K562 (cell line): ENCODE measurements at regions not wholly inside any gene's neighbourhood (a gene's known extent, or its start where the extent isn't known, plus 50 kb on each side); places are given as distances from the start of the nearest gene placed in this dataset.

ENCODE experiments used
- ATAC-seq: fragments of 200-7000 bp; cut with Tn5 transposase; 3 replicates; pipeline ENCODE4 v1.9.1; 2020; ENCODE audit warnings: moderate library complexity
- BruUV-seq: library from RNA; stranded (reverse); fragments of 400-500 nt; replicated peaks from 2 replicates; lab custom pipeline; 2021; lab: Mats Ljungman, UMichigan
- CTCF ChIA-PET: fragments of 300-600 bp; formaldehyde crosslinking; extraction: SDS; loops from one replicate; lab custom pipeline; 2021; ENCODE audit warnings: low intra/inter-chr PET ratio; lab: Yijun Ruan, JAX
- POLR2A ChIA-PET: fragments of 300-600, 350-650 bp; sonication (Branson Sonifier 250); formaldehyde crosslinking; extraction: SDS; loops from one replicate; lab custom pipeline; 2021; ENCODE audit warnings: antibody characterized with exemption, inconsistent platforms; lab: Yijun Ruan, JAX
- DNase-seq, 4 experiments: peaks; one replicate each; pipeline versions ENCODE4 v3.0.0 to v3.0.0-alpha.2; 2011 to 2018; ENCODE audit warnings: low spot score in 3 of 4, mixed read lengths in 3 of 4; ENCODE audit errors: extremely low read depth in 1 of 4
- FAIRE-seq: peaks from 2 replicates; lab custom pipeline; 2011; peaks lifted over from hg19 to GRCh38; lab: Jason Lieb, UNC
- H2AFZ ChIP-seq: 2 replicates; pipeline ENCODE4 v1.6.0; 2011; ENCODE audit warnings: low read depth, low read length, control low read depth, inconsistent platforms
- H3K27ac ChIP-seq: fragments of 200-600 bp; 3 replicates; pipeline ENCODE4 v1.8.0; 2011; ENCODE audit warnings: low read depth, mild to moderate bottlenecking, control low read depth, inconsistent platforms, low read length, moderate library complexity, mixed read lengths; ENCODE audit errors: extremely low read depth
- H3K27me3 ChIP-seq, 2 experiments: fragments of 300-600 bp in 1 of 2; 2 replicates in 1 of 2; 3 replicates in 1 of 2; pipeline versions ENCODE4 v1.6.0 to v1.8.0; 2011; ENCODE audit warnings: inconsistent platforms in 2 of 2, low read length in 2 of 2, mild to moderate bottlenecking in 1 of 2, mixed read lengths in 1 of 2, moderate library complexity in 1 of 2; ENCODE audit not compliant: control insufficient read depth in 2 of 2, insufficient read depth in 2 of 2
- H3K36me3 ChIP-seq: fragments of 300-600 bp; 3 replicates; pipeline ENCODE4 v1.8.0; 2011; ENCODE audit warnings: mild to moderate bottlenecking, low read length, inconsistent platforms; ENCODE audit not compliant: control insufficient read depth, insufficient read depth
- H3K4me1 ChIP-seq, 2 experiments: fragments of 200-600 bp in 1 of 2; replicated peaks in 1 of 2; 2 replicates in 1 of 2; 3 replicates in 1 of 2; pipeline versions ENCODE4 v1.5.1 to v1.8.0; 2011; ENCODE audit warnings: inconsistent platforms in 2 of 2, low read length in 2 of 2, mild to moderate bottlenecking in 1 of 2, mixed read lengths in 1 of 2, moderate library complexity in 1 of 2; ENCODE audit not compliant: control insufficient read depth in 2 of 2, insufficient read depth in 2 of 2
- H3K4me2 ChIP-seq: 2 replicates; pipeline ENCODE4 v1.6.1; 2011; ENCODE audit warnings: low read length, control low read depth, inconsistent platforms, mixed read lengths; ENCODE audit not compliant: insufficient read depth
- H3K4me3 ChIP-seq: fragments of 200-600 bp; sonication (generic), shearing (Covaris generic); 2 replicates; pipeline ENCODE4 v1.5.1; 2016; ENCODE audit warnings: control low read depth, inconsistent platforms
- H3K79me2 ChIP-seq: fragments of 200-600 bp; 3 replicates; pipeline ENCODE4 v1.8.0; 2011; ENCODE audit warnings: low read length, inconsistent platforms; ENCODE audit not compliant: control insufficient read depth, insufficient read depth
- H3K9ac ChIP-seq, 2 experiments: 2 replicates each; pipeline versions ENCODE4 v1.6.0 to v1.6.1; 2011; ENCODE audit warnings: low read depth in 2 of 2, low read length in 2 of 2, control low read depth in 1 of 2, inconsistent platforms in 1 of 2, mild to moderate bottlenecking in 1 of 2, mixed read lengths in 1 of 2; ENCODE audit not compliant: insufficient read depth in 1 of 2
- H3K9me1 ChIP-seq: one replicate; pipeline ENCODE4 v1.6.0; 2011; ENCODE audit warnings: inconsistent platforms, mild to moderate bottlenecking, low read length, moderate library complexity; ENCODE audit not compliant: control insufficient read depth, insufficient read depth
- H3K9me3 ChIP-seq: replicated peaks from 2 replicates; pipeline ENCODE4 v1.5.1; 2011; ENCODE audit warnings: low read depth, low read length, inconsistent platforms; ENCODE audit not compliant: control insufficient read depth, insufficient read depth
- H4K20me1 ChIP-seq: replicated peaks from 2 replicates; pipeline ENCODE4 v1.6.1; 2011; ENCODE audit warnings: low read length, inconsistent platforms, mixed read lengths; ENCODE audit not compliant: control insufficient read depth, insufficient read depth
- ARID2 ChIP-seq: fragments of 450-650 bp; IDR thresholded peaks from 2 replicates; pipeline ENCODE4 v1.6.1; 2017; ENCODE audit warnings: antibody characterized with exemption, mild to moderate bottlenecking
- HDAC8 ChIP-seq: fragments of 450-650 bp; IDR thresholded peaks from 2 replicates; pipeline ENCODE4 v1.6.1; 2016; ENCODE audit warnings: mild to moderate bottlenecking, missing genetic modification characterization, moderate library complexity, missing compliant biosample characterization
- HEY1 ChIP-seq: fragments of 250-450 bp; sonication (Bioruptor Pico); IDR thresholded peaks from 2 replicates; pipeline ENCODE4 v1.5.0; 2020; ENCODE audit warnings: mild to moderate bottlenecking, moderate library complexity, borderline replicate concordance
- HMGXB4 ChIP-seq: sonication (generic); formaldehyde crosslinking; IDR thresholded peaks from 2 replicates; pipeline ENCODE4 v1.8.1; 2023; ENCODE audit warnings: mild to moderate bottlenecking, missing genetic modification reagents
- NFRKB ChIP-seq: fragments of 450-650 bp; IDR thresholded peaks from 2 replicates; pipeline ENCODE4 v1.6.1; 2016; ENCODE audit warnings: low read depth
- RNF219 ChIP-seq: fragments of 250-450 bp; sonication (Bioruptor Pico); IDR thresholded peaks from 2 replicates; pipeline ENCODE4 v1.5.0; 2022; ENCODE audit warnings: mild to moderate bottlenecking
- XRCC4 ChIP-seq: IDR thresholded peaks from one replicate; pipeline ENCODE4 v1.6.1; 2011; ENCODE audit not compliant: insufficient read depth, insufficient read length; ENCODE audit errors: extremely low read depth
- ZNF217 ChIP-seq: sonication (generic); formaldehyde crosslinking; IDR thresholded peaks from 2 replicates; pipeline ENCODE4 v1.8.0; 2022; ENCODE audit warnings: mild to moderate bottlenecking, missing genetic modification reagents
- ZNF384 ChIP-seq: IDR thresholded peaks from 2 replicates; pipeline ENCODE4 v1.6.1; 2012; ENCODE audit warnings: low read depth, low read length, improper control_type of control experiment
- ZNF398 ChIP-seq: fragments of 250-450 bp; sonication (Bioruptor Pico); IDR thresholded peaks from 2 replicates; pipeline ENCODE4 v1.8.0; 2021; ENCODE audit warnings: moderate library complexity, mild to moderate bottlenecking, inconsistent platforms
- WGBS: fragments of 100-300 bp; shearing (Covaris generic); methylation state at CpG from one replicate; pipeline ENCODE4 v1.1.6; 2016; ENCODE audit warnings: low coverage, mixed read lengths; ENCODE audit not compliant: insufficient coverage; ENCODE audit errors: missing lambda C conversion rate; 5-methylcytosine and 5-hydroxymethylcytosine counted together
- in situ Hi-C: fragments of 300-500 bp; cut with MboI; formaldehyde crosslinking; loops from 4 replicates; pipeline ENCODE4 v1.15.0; 2018; ENCODE audit warnings: inconsistent platforms, mixed read lengths
- intact Hi-C: fragments of 100-400 bp; cut with micrococcal nuclease; formaldehyde crosslinking; loops from 2 replicates; pipeline ENCODE4 v1.14.2; 2022

- Histone ChIP-seq H4K20me1 (no peaks in the 10 kb centered on the region), H3K36me3 (no peaks in the 10 kb centered on the region), H2AFZ (no peak overlapping the region), H3K9me1 (no peaks in the 10 kb centered on the region), H3K79me2 (no peaks in the 10 kb centered on the region), H3K9ac (no peak overlapping the region), H3K9me3 (no peaks in the 10 kb centered on the region), H3K4me1 (no peaks in the 10 kb centered on the region), H3K4me2 (no peak overlapping the region), H3K27me3 (no peaks in the 10 kb centered on the region), H3K4me3 (no peak overlapping the region), H3K27ac (no peak overlapping the region)
- ChIA-PET CTCF (no interaction called here), POLR2A (no interaction called here)
- no peak for FAIRE-seq
- no peak for TF ChIP-seq HMGXB4 (CRISPR knock-in tag)
- BruUV-seq = no TSS peak
- no peak for DNase-seq
- 3% methylated on average over 2 of the region's 2 CpGs for WGBS
- ATAC-seq = no peak
- in situ Hi-C loops = loop anchor here (25.0 kb wide), 1 partner anchor 597 kb away; the partner anchor contains the start of gene ENC1
- intact Hi-C loops = no loop called here
These were observed 414.1 kb downstream of the ARHGEF28 start for GRCh38 chr5:74040065-74040551.

GRCh38 chr5:74037321-74037720, 411.3 kb downstream of the ARHGEF28 start:
- BruUV-seq = no TSS peak
- no peak overlapping the region for H2AFZ ChIP-seq
- H3K79me2 ChIP-seq = no peaks in the 10 kb centered on the region
- no peak overlapping the region for H3K9ac ChIP-seq
- in situ Hi-C loops = loop anchor here (25.0 kb wide), 1 partner anchor 600 kb away; the partner anchor contains the start of gene ENC1
- ChIA-PET POLR2A (interaction anchor here (1.4 kb wide), 1 partner anchor 9 kb away, joined by 4 read pairs; no protein-coding TSS in a partner anchor), CTCF (no interaction called here)
- H3K36me3 ChIP-seq = no peaks in the 10 kb centered on the region
- H3K9me1 ChIP-seq = no peaks in the 10 kb centered on the region
- H3K4me2 ChIP-seq = no peak overlapping the region
- FAIRE-seq (no peak), ATAC-seq (no peak), DNase-seq (no peak)
- no peak overlapping the region for H3K27ac ChIP-seq
- intact Hi-C loops = loop anchor here (5.0 kb wide), 1 partner anchor 610 kb away; no protein-coding TSS in a partner anchor
- no peaks in the 10 kb centered on the region for H3K9me3 ChIP-seq
- no peaks in the 10 kb centered on the region for H3K4me1 ChIP-seq
- H3K4me3 ChIP-seq = no peak overlapping the region
- 0% methylated on average over 2 of the region's 2 CpGs for WGBS
- no peaks in the 10 kb centered on the region for H4K20me1 ChIP-seq
- H3K27me3 ChIP-seq = no peaks in the 10 kb centered on the region
- no peak for TF ChIP-seq XRCC4
- no peak for TF ChIP-seq HDAC8 (tag)
- TF ChIP-seq ZNF217 = no peak
- no peak for TF ChIP-seq ZNF398
- TF ChIP-seq NFRKB = no peak
- no peak for TF ChIP-seq ARID2
- no peak for TF ChIP-seq RNF219
- TF ChIP-seq ZNF384 = no peak
- TF ChIP-seq HEY1 = no peak
